Mesodermal cell (in vitro differentiated cells): ENCODE measurements at regions not wholly inside any gene's neighbourhood (a gene's known extent, or its start where the extent isn't known, plus 50 kb on each side); places are given as distances from the start of the nearest gene placed in this dataset.
A peak's percentile ranks its signal among the peaks of the same experiment; 100 is the strongest.
"Not testable (repeated sequence)": the region's sequence is repeated elsewhere in the genome, so short reads cannot be mapped to it uniquely, and the experiment has no call there.

ENCODE experiments used
- H3K27ac ChIP-seq: 2 replicates; pipeline ENCODE4 v1.7.0; 2013; ENCODE audit warnings: mild to moderate bottlenecking, low read depth, low read length, moderate library complexity; ENCODE audit not compliant: severe bottlenecking
- H3K36me3 ChIP-seq: 2 replicates; pipeline ENCODE4 v1.7.1; 2013; ENCODE audit warnings: mild to moderate bottlenecking, low read length, moderate library complexity; ENCODE audit not compliant: control insufficient read depth, insufficient read depth
- H3K4me1 ChIP-seq: one replicate; pipeline ENCODE4 v1.7.1; 2013; ENCODE audit warnings: mild to moderate bottlenecking, low read length; ENCODE audit not compliant: insufficient read depth, control insufficient read depth, poor library complexity, severe bottlenecking
- H3K4me3 ChIP-seq: 2 replicates; pipeline ENCODE4 v1.7.0; 2013; ENCODE audit warnings: low read length, control low read depth, mild to moderate bottlenecking; ENCODE audit not compliant: insufficient read depth, poor library complexity, severe bottlenecking; ENCODE audit errors: extremely low read depth
- H3K9me3 ChIP-seq: 2 replicates; pipeline ENCODE4 v1.7.1; 2013; ENCODE audit warnings: mild to moderate bottlenecking, low read length, moderate library complexity; ENCODE audit not compliant: control insufficient read depth
- WGBS, 2 experiments: methylation state at CpG; one replicate each; pipeline ENCODE4 v1.1.5; 2013; ENCODE audit warnings: missing lambda C conversion rate in 2 of 2; ENCODE audit not compliant: insufficient coverage in 2 of 2; 5-methylcytosine and 5-hydroxymethylcytosine counted together

- Histone ChIP-seq H3K36me3 (no peaks in the 10 kb centered on the region), H3K9me3 (peaks cover 4% of the 10 kb centered on the region), H3K4me3 (no peak overlapping the region), H3K27ac (peak overlapping the region; percentile 92), H3K4me1 (peaks cover 16% of the 10 kb centered on the region)
- WGBS, 2 experiments: no CpG with 5 or more reads among the region's 1 CpG
Measured at GRCh38 chr12:75943730-75944096, 87.9 kb downstream of the PHLDA1 start.

GRCh38 chr12:75941661-75942060 is 89.9 kb downstream of the PHLDA1 start:
- peaks cover 35% of the 10 kb centered on the region for H3K4me1 ChIP-seq
- H3K27ac ChIP-seq: not testable (repeated sequence)
- 100% methylated on average over 3 of the region's 31 CpGs; no CpG with 5 or more reads in 1 of the 2 experiments for WGBS, 2 experiments

DNA sequence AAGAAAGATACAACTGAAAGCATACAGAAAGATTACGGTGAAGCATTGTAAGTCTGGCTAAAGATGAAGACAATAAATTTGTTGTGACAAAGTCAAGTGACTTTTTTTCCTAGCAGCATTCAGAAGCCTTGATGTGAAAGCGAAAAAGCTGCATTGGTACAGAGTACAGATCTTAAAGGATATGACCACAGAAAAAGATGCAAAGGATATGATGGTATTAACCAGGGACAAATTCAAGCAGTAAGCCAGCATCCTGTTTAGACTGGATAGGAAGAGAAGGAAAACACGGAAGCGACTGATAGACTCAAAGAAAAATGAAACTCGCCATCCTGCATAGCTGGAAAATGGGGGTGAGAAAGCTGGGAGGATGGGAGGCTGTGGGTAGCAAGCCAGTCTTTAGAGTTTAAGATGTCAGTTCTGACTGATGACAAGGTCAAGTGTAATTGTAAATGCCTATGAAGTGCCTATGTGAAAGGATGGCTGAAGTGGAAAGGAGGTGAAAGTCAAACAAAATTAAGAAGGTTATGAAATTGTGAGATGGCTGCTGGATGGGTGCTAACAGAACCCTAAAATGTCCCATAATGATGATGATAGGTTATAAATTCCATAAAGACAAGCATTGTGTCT is 92.4 kb downstream of the PHLDA1 start:
- peaks cover 4% of the 10 kb centered on the region for H3K9me3 ChIP-seq
- H3K4me1 ChIP-seq: peaks cover 36% of the 10 kb centered on the region
- 92 to 98% methylated on average over 5 of the region's 5 CpGs for WGBS, 2 experiments
- no peaks in the 10 kb centered on the region for H3K36me3 ChIP-seq
- no peak overlapping the region for H3K4me3 ChIP-seq
- no peak overlapping the region for H3K27ac ChIP-seq

More at GRCh38 chr12:75941661-75942060, 89.9 kb downstream of the PHLDA1 start:
- not testable (repeated sequence) for H3K4me3 ChIP-seq, H3K9me3 ChIP-seq, H3K36me3 ChIP-seq

GRCh38 chr12:75938189-75938588 is 93.4 kb downstream of the PHLDA1 start:
- peaks cover 4% of the 10 kb centered on the region for H3K9me3 ChIP-seq
- no CpG with 5 or more reads among the region's 2 CpGs for WGBS, 2 experiments
- peaks cover 42% of the 10 kb centered on the region for H3K4me1 ChIP-seq
- no peak overlapping the region for H3K27ac ChIP-seq
- H3K4me3 ChIP-seq: no peak overlapping the region
- no peaks in the 10 kb centered on the region for H3K36me3 ChIP-seq

- H3K27ac ChIP-seq: no peak overlapping the region
- 80 to 88% methylated on average over 1 of the region's 1 CpG for WGBS, 2 experiments
Measured at GRCh38 chr12:75937486-75937885, 94.1 kb downstream of the PHLDA1 start.

DNA sequence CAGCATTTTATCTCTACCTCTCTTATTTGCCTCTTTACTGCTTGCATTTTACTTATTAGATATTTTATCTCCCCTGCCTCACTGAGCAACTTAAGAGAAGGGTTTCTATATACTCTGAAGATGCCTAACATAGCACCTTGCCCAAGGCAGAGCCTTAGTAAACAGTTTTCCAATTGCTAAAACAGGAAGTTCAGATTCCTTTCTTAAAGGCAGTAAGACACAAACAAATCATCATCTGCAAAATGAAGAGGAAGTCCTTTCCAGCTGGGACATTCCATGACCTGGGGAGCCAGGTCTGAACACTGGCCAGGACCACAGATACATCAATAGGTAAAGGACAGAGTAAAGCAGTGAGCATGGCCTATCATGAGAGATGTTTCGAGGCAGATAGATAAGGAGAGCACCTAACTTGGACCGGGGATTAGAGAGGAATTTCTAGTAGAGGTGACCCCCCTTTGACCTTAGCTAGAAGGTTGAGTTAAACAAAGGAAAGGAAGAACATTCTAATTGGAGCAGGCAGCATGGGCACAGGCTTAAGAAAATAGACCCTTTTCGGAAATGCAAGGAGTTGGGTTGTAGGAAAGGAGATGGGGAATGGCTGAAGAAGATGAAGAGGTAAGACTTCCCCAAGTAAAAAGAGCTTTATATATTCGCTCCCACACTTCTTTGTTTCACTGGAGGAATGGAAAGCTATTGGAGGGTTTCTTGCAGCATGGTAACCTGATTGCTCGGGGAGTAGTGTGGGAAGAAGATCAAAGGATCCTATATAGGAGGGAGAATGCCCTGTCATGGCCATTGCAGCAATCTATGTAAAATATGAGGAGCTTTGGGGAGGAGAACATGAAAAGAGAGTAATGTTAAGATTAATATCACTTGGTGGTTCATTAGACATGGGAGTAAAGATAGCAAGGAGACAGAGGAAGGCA is 94.8 kb downstream of the PHLDA1 start:
- Histone ChIP-seq H3K4me1 (peaks cover 54% of the 10 kb centered on the region), H3K27ac (no peak overlapping the region), H3K9me3 (peaks cover 4% of the 10 kb centered on the region), H3K4me3 (no peak overlapping the region), H3K36me3 (no peaks in the 10 kb centered on the region)
- WGBS, 2 experiments: 91 to 100% methylated on average over 3 to 5 of the region's 5 CpGs

More at GRCh38 chr12:75937486-75937885, 94.1 kb downstream of the PHLDA1 start:
- Histone ChIP-seq H3K4me3 (no peak overlapping the region), H3K36me3 (no peaks in the 10 kb centered on the region), H3K4me1 (peaks cover 48% of the 10 kb centered on the region), H3K9me3 (peaks cover 4% of the 10 kb centered on the region)

- 83 to 100% methylated on average over 2 of the region's 3 CpGs for WGBS, 2 experiments
- no peak overlapping the region for H3K4me3 ChIP-seq
- H3K36me3 ChIP-seq: no peaks in the 10 kb centered on the region
- H3K27ac ChIP-seq: no peak overlapping the region
- peaks cover 55% of the 10 kb centered on the region for H3K4me1 ChIP-seq
- H3K9me3 ChIP-seq: peaks cover 4% of the 10 kb centered on the region
Measured at GRCh38 chr12:75935539-75936242, 95.9 kb downstream of the PHLDA1 start.

DNA sequence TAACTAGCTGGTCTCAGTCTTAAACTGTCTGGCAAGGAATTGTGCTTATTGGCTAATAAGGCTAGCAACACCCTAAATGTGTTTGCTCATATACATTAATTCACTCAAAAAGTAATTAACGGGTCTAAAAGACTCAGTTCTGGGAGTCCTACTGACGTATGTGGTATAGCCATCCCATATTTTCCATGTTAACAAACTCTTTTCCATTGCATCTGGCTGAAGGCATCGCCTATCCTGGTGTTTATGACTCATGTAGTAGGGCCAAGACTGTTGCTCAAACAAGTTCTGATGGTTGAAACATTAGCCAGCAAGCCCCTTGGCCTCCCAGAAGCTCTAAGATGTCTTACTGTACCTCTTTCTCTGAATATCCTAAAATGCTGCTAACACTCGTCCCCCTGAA is 98.5 kb downstream of the PHLDA1 start:
- peak overlapping the region; percentile 32 for H3K27ac ChIP-seq
- WGBS, 2 experiments: 86 to 100% methylated on average over 3 of the region's 4 CpGs
- H3K36me3 ChIP-seq: no peaks in the 10 kb centered on the region
- H3K4me1 ChIP-seq: peaks cover 47% of the 10 kb centered on the region
- no peaks in the 10 kb centered on the region for H3K9me3 ChIP-seq
- H3K4me3 ChIP-seq: no peak overlapping the region

- H3K4me1 ChIP-seq: peaks cover 41% of the 10 kb centered on the region
- H3K9me3 ChIP-seq: no peaks in the 10 kb centered on the region
- H3K4me3 ChIP-seq: no peak overlapping the region
- no peak overlapping the region for H3K27ac ChIP-seq
- no peaks in the 10 kb centered on the region for H3K36me3 ChIP-seq
- WGBS, 2 experiments: 75 to 95% methylated on average over 1 of the region's 1 CpG
Measured at GRCh38 chr12:75932241-75932640, 99.3 kb downstream of the PHLDA1 start.

DNA sequence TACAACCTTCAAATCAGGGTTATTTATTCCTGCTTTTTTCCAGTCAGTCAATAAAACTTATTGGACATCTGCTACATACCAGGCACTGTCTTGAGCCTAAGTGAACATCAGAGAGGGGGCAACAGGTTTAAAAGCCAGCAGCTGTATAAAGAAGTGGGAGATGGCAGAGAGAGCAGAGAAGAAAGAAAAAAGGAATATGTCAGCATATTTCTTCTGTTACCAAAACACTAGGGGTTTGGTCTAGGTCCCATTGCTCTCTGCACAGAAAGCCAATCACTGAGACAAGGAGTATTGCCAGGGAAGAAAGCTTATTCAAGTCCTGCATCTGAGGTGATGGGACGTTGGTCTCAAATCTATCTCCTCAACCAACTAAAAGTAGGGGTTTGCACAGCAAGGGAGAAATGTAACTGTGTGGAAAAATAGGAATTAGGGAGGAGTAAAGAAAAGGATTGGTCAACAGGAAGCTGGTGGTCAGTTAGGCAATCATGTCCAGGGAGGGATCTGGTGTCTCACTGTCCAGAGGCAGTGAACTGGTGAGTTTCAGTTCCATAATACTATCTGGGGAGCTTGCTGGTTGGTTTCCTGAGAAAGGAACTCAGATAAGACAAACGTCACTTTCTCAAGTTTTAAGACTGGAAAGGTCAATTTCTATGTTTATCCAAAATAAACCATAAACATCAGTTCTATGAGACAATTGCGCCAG is 107.5 kb downstream of the PHLDA1 start:
- Histone ChIP-seq H3K4me1 (no peaks in the 10 kb centered on the region), H3K27ac (no peak overlapping the region), H3K9me3 (peaks cover 33% of the 10 kb centered on the region), H3K36me3 (no peaks in the 10 kb centered on the region), H3K4me3 (no peak overlapping the region)
- 92 to 100% methylated on average over 1 to 2 of the region's 3 CpGs for WGBS, 2 experiments
